ENCODE measurements at regions not wholly inside any gene's neighbourhood (a gene's known extent, or its start where the extent isn't known, plus 50 kb on each side); places are given as distances from the start of the nearest gene placed in this dataset.

- no peaks in the 10 kb centered on the region for H3K4me1 Mint-ChIP-seq (ENCODE audit: unreplicated experiment)
- H3K9me3 Mint-ChIP-seq (ENCODE audit: unreplicated experiment): no peaks in the 10 kb centered on the region
- H3K36me3 Mint-ChIP-seq (ENCODE audit: unreplicated experiment): no peaks in the 10 kb centered on the region
- H3K27ac Mint-ChIP-seq (ENCODE audit: unreplicated experiment): no peak overlapping the region
- DNase-seq (ENCODE audit: extremely low spot score, unreplicated experiment): no peak
- TF ChIP-seq, protein P1, sequence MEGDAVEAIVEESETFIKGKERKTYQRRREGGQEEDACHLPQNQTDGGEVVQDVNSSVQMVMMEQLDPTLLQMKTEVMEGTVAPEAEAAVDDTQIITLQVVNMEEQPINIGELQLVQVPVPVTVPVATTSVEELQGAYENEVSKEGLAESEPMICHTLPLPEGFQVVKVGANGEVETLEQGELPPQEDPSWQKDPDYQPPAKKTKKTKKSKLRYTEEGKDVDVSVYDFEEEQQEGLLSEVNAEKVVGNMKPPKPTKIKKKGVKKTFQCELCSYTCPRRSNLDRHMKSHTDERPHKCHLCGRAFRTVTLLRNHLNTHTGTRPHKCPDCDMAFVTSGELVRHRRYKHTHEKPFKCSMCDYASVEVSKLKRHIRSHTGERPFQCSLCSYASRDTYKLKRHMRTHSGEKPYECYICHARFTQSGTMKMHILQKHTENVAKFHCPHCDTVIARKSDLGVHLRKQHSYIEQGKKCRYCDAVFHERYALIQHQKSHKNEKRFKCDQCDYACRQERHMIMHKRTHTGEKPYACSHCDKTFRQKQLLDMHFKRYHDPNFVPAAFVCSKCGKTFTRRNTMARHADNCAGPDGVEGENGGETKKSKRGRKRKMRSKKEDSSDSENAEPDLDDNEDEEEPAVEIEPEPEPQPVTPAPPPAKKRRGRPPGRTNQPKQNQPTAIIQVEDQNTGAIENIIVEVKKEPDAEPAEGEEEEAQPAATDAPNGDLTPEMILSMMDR (IDR thresholded peaks at IDR 0.05): no peak
- H3K4me3 Mint-ChIP-seq (ENCODE audit: unreplicated experiment): no peak overlapping the region
- no peaks in the 10 kb centered on the region for H3K27me3 Mint-ChIP-seq (ENCODE audit: unreplicated experiment)
Observed at GRCh38 chr12:125311050-125311449, 245.8 kb downstream of the AACS start.

GRCh38 chr12:125312471-125312870 lies 247.2 kb downstream of the AACS start:
- H3K36me3 Mint-ChIP-seq (ENCODE audit: unreplicated experiment): no peaks in the 10 kb centered on the region
- H3K27ac Mint-ChIP-seq (ENCODE audit: unreplicated experiment): no peak overlapping the region
- DNase-seq (ENCODE audit: extremely low spot score, unreplicated experiment): no peak
- no peaks in the 10 kb centered on the region for H3K4me1 Mint-ChIP-seq (ENCODE audit: unreplicated experiment)
- no peaks in the 10 kb centered on the region for H3K27me3 Mint-ChIP-seq (ENCODE audit: unreplicated experiment)
- TF ChIP-seq, protein P1 (IDR thresholded peaks at IDR 0.05): no peak
- H3K4me3 Mint-ChIP-seq (ENCODE audit: unreplicated experiment): no peak overlapping the region
- peaks cover under 1% of the 10 kb centered on the region for H3K9me3 Mint-ChIP-seq (ENCODE audit: unreplicated experiment)

GRCh38 chr12:125314051-125314755 lies 249.0 kb downstream of the AACS start:
- DNase-seq (ENCODE audit: extremely low spot score, unreplicated experiment): no peak
- Mint-ChIP-seq H3K27me3 (ENCODE audit: unreplicated experiment) (no peaks in the 10 kb centered on the region), H3K4me3 (ENCODE audit: unreplicated experiment) (no peak overlapping the region), H3K36me3 (ENCODE audit: unreplicated experiment) (no peaks in the 10 kb centered on the region), H3K27ac (ENCODE audit: unreplicated experiment) (no peak overlapping the region), H3K4me1 (ENCODE audit: unreplicated experiment) (no peaks in the 10 kb centered on the region), H3K9me3 (ENCODE audit: unreplicated experiment) (peaks cover 4% of the 10 kb centered on the region)
- TF ChIP-seq, protein P1 (IDR thresholded peaks at IDR 0.05): no peak

DNA sequence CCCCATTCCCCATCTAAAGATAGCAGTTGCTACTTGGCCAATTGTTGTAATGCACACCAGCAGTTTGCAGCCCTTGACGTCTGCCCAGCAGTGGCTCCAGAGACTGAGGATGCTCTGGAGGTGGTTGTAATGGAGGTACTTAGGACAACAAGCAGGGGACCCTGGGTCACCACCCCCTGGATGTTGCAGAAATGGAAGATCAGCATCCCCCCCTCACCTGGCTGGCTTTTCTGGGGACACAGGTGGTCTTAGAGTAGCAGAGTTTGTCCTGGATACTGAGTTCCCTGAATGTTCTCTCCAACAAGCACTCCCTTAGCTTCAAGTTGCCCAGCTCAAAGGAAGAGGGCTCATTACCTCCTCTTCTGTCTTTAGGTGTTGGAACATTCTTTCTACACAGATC lies 250.5 kb downstream of the AACS start:
- H3K36me3 Mint-ChIP-seq (ENCODE audit: unreplicated experiment): no peaks in the 10 kb centered on the region
- no peak overlapping the region for H3K27ac Mint-ChIP-seq (ENCODE audit: unreplicated experiment)
- no peak for DNase-seq (ENCODE audit: extremely low spot score, unreplicated experiment)
- H3K4me3 Mint-ChIP-seq (ENCODE audit: unreplicated experiment): no peak overlapping the region
- TF ChIP-seq, protein P1 (IDR thresholded peaks at IDR 0.05): no peak
- no peaks in the 10 kb centered on the region for H3K27me3 Mint-ChIP-seq (ENCODE audit: unreplicated experiment)
- peaks cover 4% of the 10 kb centered on the region for H3K9me3 Mint-ChIP-seq (ENCODE audit: unreplicated experiment)
- no peaks in the 10 kb centered on the region for H3K4me1 Mint-ChIP-seq (ENCODE audit: unreplicated experiment)

DNA sequence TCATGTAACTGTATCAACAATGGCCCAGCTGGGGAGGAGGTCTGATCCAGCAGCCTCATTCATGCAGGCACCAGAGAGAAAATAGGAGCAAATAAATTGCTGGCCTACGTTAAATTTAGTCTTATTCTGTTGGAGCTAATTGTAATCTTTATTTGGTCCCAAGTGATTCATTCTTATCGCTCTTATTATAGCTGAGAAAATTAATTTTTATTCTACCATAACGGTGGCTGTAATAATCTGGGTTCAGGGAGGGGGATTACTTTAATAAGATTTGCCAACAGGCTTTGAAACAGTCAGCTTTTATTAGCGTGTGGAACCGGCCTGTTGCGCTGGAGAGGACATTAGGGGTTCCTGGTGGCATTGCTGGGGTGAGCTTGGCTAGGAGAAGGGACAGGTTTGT lies 254.9 kb downstream of the AACS start:
- Mint-ChIP-seq H3K36me3 (ENCODE audit: unreplicated experiment) (no peaks in the 10 kb centered on the region), H3K4me3 (ENCODE audit: unreplicated experiment) (no peak overlapping the region), H3K27me3 (ENCODE audit: unreplicated experiment) (no peaks in the 10 kb centered on the region), H3K27ac (ENCODE audit: unreplicated experiment) (no peak overlapping the region), H3K9me3 (ENCODE audit: unreplicated experiment) (peaks cover 4% of the 10 kb centered on the region), H3K4me1 (ENCODE audit: unreplicated experiment) (no peaks in the 10 kb centered on the region)
- TF ChIP-seq, protein P1 (IDR thresholded peaks at IDR 0.05): no peak
- DNase-seq (ENCODE audit: extremely low spot score, unreplicated experiment): no peak

Data from osteocyte (in vitro differentiated cells).